Epidermal melanocyte (primary cell): ENCODE measurements at regions not wholly inside any gene's neighbourhood (a gene's known extent, or its start where the extent isn't known, plus 50 kb on each side); places are given as distances from the start of the nearest gene placed in this dataset.

Source experiments
- DNase-seq: peaks from one replicate; pipeline ENCODE4 v3.0.0; 2011; ENCODE audit warnings: low spot score; ENCODE audit not compliant: insufficient read length

DNA sequence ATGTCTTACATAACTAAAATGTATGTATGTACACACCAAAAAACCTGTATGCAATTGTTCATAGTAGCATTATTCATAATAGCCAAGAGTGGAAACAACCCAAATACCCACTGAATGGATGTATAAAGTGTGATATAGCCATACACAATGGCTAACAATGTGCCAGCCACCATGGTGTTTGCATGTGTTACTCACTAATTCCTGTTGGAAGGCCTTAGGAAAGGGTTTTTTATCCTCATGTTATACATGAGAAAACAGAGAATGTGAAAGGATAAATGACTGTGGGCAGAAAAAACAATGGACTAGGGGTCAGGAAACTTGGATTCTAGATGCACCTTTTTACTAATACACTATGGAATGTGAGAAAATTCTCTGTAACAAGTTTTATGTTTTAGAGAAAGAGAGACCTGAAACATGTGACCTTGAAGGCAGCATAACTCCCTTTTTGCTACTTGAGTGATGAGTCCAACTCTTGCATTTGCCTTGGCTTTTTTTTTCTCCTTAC lies 55.7 kb downstream of the TIGD2 start:
- DNase-seq: no peak

DNA sequence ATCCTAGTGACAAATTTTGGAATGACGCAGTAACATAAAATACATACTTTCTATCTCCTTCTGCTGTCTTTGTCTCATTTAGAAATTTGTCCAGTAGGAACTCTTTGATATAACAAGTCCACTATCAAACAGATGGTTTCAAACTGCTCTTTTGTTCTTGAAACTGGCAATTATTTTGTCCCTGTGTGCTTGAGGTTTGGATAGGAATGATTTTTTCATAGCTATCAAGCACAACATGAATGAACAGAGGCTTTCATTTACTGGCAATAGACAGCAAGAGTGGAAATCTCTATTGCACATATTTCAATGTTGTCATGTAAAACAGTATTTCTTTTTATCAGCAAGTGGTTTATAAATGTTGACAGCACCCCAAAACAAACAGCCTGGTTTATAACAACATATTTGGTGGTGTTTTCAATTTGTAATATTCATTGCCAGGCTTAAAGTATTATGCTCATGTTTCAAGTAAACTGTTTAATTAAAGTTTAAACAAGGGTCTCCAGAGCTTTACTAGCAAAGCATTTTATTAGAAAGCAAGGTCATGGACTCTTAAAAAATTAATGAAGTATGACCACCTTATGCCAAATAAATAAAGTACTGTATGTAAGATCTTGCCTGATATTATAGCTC lies 60.0 kb downstream of the TIGD2 start:
- DNase-seq: peak; percentile 50

DNA sequence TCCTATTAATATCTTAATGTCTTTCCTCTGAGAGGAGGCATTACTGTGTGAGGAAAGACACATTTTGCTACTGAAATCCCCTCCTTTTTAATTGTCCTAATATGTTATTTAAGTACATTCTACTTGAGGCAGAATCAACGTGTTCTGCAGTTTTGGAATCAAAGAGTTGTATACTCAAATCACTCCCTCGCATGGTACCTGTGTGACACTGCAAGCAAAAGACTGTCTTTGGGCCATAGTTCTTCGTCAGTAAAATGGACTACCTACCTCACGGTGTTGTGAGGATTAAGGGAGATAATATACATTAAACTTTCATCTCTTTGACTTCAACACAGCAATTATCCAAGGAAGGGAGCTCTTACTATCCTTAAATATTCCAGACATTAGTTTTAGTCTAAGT lies 61.5 kb downstream of the TIGD2 start:
- DNase-seq: no peak

DNA sequence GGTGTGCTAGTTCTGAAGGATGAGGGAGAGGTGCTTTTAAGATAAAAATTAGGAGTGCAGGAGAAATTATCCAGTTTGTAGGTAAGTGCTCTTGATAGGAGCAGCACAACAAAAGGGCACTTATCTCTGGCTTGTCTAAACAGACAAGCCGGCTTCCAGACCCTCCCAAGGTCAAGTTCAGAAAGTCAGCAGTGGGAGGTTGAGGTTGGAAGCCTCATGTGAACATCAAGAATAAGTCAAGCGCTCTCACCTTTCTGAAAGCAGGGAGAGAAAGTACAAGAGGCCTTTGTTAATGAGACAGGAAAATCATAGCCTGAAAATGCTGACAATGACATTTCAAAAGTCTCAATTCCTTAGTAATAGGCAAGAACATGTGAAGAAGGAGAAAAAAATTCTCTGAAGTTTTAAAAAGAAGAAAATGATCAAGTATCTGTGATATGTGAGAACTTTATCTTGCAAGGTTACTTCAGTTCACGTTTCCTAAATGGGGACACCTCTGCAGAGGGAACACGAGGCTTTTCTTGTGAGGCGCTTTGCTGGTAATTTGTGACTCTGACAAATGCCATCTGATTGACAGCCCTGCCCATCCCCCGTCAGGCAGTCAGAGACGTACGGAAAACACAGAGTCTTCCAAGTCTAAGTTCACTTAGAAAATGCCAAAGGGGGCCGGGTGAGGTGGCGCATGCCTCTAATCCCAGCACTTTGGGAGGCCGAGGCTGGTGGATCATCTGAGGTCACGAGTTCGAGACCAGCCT lies 62.2 kb downstream of the TIGD2 start:
- no peak for DNase-seq

DNA sequence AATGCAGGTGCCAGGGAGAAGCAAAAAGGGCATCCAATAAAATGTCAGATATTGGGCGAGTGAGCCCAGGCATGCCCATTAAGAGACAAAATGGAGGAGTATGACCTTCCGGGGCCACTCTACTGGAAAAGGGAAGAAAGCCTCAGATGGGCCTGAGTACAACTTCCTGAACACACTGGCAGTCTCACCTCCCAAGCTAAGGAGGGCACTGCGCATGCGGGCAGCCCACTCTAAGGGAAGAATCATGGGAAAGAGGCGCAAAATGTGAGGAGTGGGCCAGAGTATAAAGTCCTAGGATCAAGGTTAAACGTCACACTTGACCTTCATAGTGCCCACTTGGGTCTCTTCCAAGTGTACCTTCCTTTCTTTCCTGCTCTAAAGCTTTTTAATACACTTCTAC lies 63.5 kb downstream of the TIGD2 start:
- no peak for DNase-seq

DNA sequence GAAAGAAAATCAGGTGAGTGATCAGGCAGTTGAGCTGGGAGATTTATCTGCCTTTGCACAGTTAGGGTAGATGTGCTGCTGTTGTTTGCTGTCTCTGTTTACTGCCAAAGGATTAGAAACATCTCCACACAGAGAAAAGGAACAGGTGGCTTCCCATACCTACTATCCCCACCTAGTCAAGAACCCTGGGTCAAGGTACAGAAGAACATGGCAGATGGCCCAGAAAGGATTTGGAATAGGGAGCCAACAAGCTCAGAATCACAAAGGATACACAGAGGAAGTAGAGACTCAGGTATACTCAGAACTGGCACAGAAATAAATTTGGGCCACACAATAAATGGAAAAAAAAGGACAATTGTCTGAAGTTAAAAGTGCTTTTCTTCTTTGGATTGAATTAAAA lies 64.3 kb downstream of the TIGD2 start:
- DNase-seq: no peak

DNA sequence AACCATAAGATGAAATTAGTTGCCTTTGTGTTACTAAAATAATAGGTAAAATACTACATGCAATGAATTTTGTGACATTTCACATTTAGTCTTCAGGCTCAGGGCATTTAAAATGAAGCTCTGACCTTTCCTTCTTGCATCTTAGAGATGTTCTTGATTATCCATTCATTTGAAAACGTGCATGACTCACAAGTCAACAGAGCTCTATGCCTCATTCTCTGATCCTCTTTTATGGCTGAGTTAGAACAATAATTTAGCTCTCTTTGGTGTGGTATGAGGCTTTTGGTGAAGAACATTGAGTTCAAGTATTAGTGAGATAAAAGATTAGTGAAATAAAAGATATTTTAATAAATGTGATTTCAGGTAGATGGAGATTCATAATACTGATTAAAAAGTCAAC lies 66.5 kb downstream of the TIGD2 start:
- DNase-seq: no peak

DNA sequence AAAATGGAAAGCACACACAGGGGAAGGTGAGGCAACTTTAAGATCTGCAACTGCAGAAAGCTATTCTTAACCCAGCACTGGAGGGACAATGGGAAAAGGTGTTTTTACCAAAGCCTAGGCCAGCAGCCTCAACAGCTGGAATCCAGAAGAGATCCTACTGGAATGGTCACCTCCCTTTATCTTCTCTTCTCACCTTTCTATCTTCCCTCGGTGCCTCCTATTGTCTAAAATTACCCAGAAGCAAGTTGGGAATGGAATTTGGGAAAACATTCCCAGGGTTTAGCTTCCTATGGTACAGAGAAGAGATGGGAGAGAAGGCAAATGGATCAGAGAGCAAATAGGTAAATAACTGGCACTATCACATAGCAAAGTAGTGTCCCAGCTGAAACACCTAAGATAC lies 73.1 kb downstream of the TIGD2 start:
- no peak for DNase-seq
